Type B pancreatic cell (in vitro differentiated cells): ENCODE measurements at regions not wholly inside any gene's neighbourhood (a gene's known extent, or its start where the extent isn't known, plus 50 kb on each side); places are given as distances from the start of the nearest gene placed in this dataset.
"Not testable (repeated sequence)": the region's sequence is repeated elsewhere in the genome, so short reads cannot be mapped to it uniquely, and the experiment has no call there.

Source experiments
- DNase-seq: peaks from one replicate; pipeline ENCODE4 v3.0.0; 2021; ENCODE audit warnings: mixed read lengths; ENCODE audit not compliant: unreplicated experiment; ENCODE audit errors: extremely low spot score
- H3K27ac Mint-ChIP-seq: 2 replicates; pipeline ENCODE4 v1.8.0; 2021; ENCODE audit warnings: mild to moderate bottlenecking, mixed read lengths
- H3K27me3 Mint-ChIP-seq: 2 replicates; pipeline ENCODE4 v1.8.0; 2021; ENCODE audit warnings: mixed read lengths
- H3K36me3 Mint-ChIP-seq: 2 replicates; pipeline ENCODE4 v1.8.0; 2021; ENCODE audit warnings: mixed read lengths
- H3K4me1 Mint-ChIP-seq: one replicate; pipeline ENCODE4 v1.8.0; 2021; ENCODE audit warnings: mixed read lengths; ENCODE audit not compliant: unreplicated experiment
- H3K4me3 Mint-ChIP-seq: 2 replicates; pipeline ENCODE4 v1.8.0; 2021; ENCODE audit warnings: mild to moderate bottlenecking, mixed read lengths
- H3K9me3 Mint-ChIP-seq: 2 replicates; pipeline ENCODE4 v1.8.0; 2021; ENCODE audit warnings: mixed read lengths
- TF ChIP-seq, protein P1 (sequence below): fragments of 200-600 bp; sonication (generic); conservative IDR thresholded peaks from 2 replicates; pipeline ENCODE4 v1.5.0; 2021; ENCODE audit warnings: antibody characterized with exemption, mild to moderate bottlenecking

DNA sequence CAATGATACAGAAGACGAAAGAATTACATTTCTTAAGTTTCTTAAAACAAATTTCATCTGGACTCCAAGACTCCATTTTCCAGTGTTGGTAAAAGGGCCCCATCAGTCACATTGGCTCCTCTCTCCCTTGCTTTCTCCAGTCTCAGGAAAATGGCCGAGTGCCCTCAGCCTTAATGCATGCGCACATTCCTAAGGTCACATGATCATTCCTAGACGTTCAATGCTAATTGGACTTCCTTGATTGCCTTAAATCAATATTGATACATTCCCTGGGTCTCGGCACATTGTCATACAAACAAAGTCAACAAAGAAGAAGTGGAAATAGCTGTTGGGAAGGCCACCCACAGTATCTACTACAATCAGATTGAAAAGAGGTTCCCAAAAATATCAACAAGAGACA is 413.6 kb upstream of the GRAMD2B start:
- H3K4me3 Mint-ChIP-seq, result no peak overlapping the region
- no peak overlapping the region for H3K27ac Mint-ChIP-seq
- H3K9me3 Mint-ChIP-seq, result no peaks in the 10 kb centered on the region
- DNase-seq, result no peak
- H3K27me3 Mint-ChIP-seq, result no peaks in the 10 kb centered on the region
- TF ChIP-seq, protein P1, sequence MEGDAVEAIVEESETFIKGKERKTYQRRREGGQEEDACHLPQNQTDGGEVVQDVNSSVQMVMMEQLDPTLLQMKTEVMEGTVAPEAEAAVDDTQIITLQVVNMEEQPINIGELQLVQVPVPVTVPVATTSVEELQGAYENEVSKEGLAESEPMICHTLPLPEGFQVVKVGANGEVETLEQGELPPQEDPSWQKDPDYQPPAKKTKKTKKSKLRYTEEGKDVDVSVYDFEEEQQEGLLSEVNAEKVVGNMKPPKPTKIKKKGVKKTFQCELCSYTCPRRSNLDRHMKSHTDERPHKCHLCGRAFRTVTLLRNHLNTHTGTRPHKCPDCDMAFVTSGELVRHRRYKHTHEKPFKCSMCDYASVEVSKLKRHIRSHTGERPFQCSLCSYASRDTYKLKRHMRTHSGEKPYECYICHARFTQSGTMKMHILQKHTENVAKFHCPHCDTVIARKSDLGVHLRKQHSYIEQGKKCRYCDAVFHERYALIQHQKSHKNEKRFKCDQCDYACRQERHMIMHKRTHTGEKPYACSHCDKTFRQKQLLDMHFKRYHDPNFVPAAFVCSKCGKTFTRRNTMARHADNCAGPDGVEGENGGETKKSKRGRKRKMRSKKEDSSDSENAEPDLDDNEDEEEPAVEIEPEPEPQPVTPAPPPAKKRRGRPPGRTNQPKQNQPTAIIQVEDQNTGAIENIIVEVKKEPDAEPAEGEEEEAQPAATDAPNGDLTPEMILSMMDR, result no peak
- H3K4me1 Mint-ChIP-seq, result peaks cover 12% of the 10 kb centered on the region
- no peaks in the 10 kb centered on the region for H3K36me3 Mint-ChIP-seq

- H3K36me3 Mint-ChIP-seq, result not testable (repeated sequence)
Observed at GRCh38 chr5:126011526-126011925, 411.7 kb upstream of the GRAMD2B start.

GRCh38 chr5:126014676-126015075 is 408.5 kb upstream of the GRAMD2B start:
- Mint-ChIP-seq H3K9me3 (no peaks in the 10 kb centered on the region), H3K36me3 (no peaks in the 10 kb centered on the region), H3K4me3 (no peak overlapping the region), H3K4me1 (peaks cover 30% of the 10 kb centered on the region), H3K27me3 (peaks cover 2% of the 10 kb centered on the region), H3K27ac (no peak overlapping the region)
- no peak for DNase-seq
- TF ChIP-seq, protein P1, result peak; percentile 19

More at GRCh38 chr5:126011526-126011925, 411.7 kb upstream of the GRAMD2B start:
- not testable (repeated sequence) for H3K27ac Mint-ChIP-seq, H3K4me3 Mint-ChIP-seq, H3K27me3 Mint-ChIP-seq, DNase-seq, H3K9me3 Mint-ChIP-seq
- H3K4me1 Mint-ChIP-seq, result peaks cover 28% of the 10 kb centered on the region

DNA sequence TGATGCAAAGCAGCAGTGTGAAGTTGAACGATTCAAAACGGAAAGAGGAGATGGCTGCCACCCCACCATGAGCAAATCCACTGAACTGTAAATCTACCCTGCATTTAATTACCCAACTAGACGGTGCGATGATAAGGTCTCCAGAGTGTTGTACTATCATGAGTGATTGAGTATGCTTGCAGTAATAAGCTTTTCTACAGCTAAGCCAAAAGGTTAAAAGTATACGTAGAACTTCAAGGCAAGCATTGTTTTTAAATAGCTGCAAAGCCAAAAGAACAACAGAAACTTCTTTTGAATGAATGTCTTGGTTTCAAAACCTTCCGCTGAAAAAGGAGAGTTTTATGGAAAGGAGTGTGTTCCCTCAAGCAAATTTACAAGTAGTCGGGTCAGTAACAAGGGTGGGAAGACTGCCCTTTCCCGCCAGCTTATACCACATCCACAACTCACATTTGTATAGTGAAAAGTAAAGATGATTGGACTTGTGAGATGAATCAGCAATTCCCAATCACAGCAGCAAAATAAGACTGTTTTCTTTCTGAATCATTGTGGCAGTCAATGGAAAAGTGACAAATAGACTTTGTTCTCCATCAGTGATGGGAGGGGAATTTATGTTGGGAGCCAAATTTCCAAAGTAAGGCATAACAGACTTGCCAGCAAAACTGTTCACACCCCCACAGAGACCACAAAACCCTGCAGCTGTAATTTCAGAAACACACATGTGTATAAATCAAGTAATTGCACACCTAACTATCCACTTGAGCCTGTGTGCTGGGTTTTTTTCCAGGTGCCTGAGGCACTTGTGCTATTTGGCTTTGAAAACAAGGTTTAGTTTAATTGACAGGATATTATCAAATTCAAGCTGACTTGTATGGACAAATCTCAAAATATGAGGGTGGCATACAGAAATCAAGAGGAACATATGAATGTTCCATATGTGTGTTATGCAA is 407.7 kb upstream of the GRAMD2B start:
- no peaks in the 10 kb centered on the region for H3K36me3 Mint-ChIP-seq
- H3K9me3 Mint-ChIP-seq, result no peaks in the 10 kb centered on the region
- no peak for DNase-seq
- H3K4me1 Mint-ChIP-seq, result peaks cover 30% of the 10 kb centered on the region
- peak overlapping the region; percentile 30 for H3K27ac Mint-ChIP-seq
- H3K4me3 Mint-ChIP-seq, result peak overlapping the region; percentile 40
- TF ChIP-seq, protein P1, result no peak
- H3K27me3 Mint-ChIP-seq, result peaks cover 2% of the 10 kb centered on the region

GRCh38 chr5:126016256-126016655 is 407.0 kb upstream of the GRAMD2B start:
- H3K4me1 Mint-ChIP-seq, result peaks cover 37% of the 10 kb centered on the region
- peaks cover 2% of the 10 kb centered on the region for H3K27me3 Mint-ChIP-seq
- no peak for DNase-seq
- TF ChIP-seq, protein P1, result no peak
- peaks cover 4% of the 10 kb centered on the region for H3K9me3 Mint-ChIP-seq
- no peak overlapping the region for H3K27ac Mint-ChIP-seq
- no peaks in the 10 kb centered on the region for H3K36me3 Mint-ChIP-seq
- H3K4me3 Mint-ChIP-seq, result no peak overlapping the region

DNA sequence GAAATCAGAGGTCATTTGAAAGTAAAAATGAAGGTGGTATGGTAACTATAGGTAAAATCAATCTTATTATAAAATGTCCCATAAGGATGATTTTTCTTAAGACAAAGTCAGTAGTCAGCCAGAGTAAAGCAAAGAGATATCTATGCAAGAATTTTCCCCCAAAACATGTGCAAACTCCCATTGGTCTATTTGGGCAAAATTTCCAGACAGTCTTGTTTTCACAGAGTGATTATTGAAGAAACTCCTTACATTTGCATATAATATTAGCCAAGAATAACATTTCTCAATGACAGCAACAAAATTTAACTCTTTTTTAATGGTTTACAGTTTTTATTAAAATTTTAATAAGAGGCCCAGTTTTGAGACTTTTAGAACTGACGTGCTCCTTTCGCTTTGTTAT is 406.1 kb upstream of the GRAMD2B start:
- TF ChIP-seq, protein P1, result no peak
- Mint-ChIP-seq H3K4me1 (peaks cover 37% of the 10 kb centered on the region), H3K27ac (no peak overlapping the region), H3K27me3 (peaks cover 2% of the 10 kb centered on the region), H3K9me3 (peaks cover 8% of the 10 kb centered on the region), H3K36me3 (no peaks in the 10 kb centered on the region), H3K4me3 (no peak overlapping the region)
- no peak for DNase-seq
